ENCODE measurements at regions not wholly inside any gene's neighbourhood (a gene's known extent, or its start where the extent isn't known, plus 50 kb on each side); places are given as distances from the start of the nearest gene placed in this dataset.
A peak's percentile ranks its signal among the peaks of the same experiment; 100 is the strongest.

DNA sequence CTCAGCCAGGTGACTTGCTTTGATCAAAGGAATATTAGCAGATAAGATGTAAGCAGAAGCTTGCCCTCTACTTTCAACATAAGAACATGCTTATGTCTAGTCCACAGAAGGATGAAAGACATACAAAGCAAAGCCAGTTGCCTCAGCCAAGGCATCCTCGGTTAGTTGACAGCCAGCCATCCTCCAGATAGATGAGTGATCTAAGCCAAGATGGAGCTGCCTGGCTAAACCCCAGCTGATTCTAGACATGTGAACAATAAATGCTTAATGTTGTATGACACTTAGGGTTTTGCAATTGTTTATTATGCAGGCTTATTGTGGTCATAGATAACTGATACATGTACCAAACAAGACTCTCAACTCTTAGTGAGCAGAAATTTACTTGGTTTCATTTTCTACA, 157.6 kb upstream of the TMTC2 start:
- no peak overlapping the region for H3K4me3 ChIP-seq (ENCODE audit: low read length)
- DNase-seq (ENCODE audit: low read depth) = no peak
- no peak for TF ChIP-seq CTCF (conservative IDR thresholded peaks at IDR 0.05; ENCODE audit: low read depth, low read length)

DNA sequence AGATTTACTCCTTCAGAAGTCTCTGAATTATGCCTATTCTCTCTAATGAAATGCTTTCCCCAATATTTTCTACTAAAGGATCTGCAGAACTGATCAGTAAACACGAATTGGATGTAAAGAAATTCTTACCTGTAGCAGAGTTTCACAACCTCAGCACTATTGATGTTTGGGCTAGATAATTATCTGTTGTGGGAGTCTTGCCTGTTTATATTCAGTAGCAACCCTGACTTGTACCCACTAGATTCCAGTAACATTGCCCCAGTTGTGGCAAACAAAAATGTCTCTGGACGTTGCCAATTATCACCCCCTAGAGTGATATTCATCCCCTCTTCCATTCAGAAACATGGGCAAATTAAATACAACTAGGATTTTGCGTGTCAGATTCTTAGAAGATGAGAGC, 156.8 kb upstream of the TMTC2 start:
- DNase-seq (ENCODE audit: low read depth) = no peak
- TF ChIP-seq CTCF (conservative IDR thresholded peaks at IDR 0.05; ENCODE audit: low read depth, low read length) = no peak
- H3K4me3 ChIP-seq (ENCODE audit: low read length) = no peak overlapping the region

- no peak overlapping the region for H3K4me3 ChIP-seq (ENCODE audit: low read length)
- TF ChIP-seq CTCF (conservative IDR thresholded peaks at IDR 0.05; ENCODE audit: low read depth, low read length) = no peak
- DNase-seq (ENCODE audit: low read depth) = no peak
Observed at GRCh38 chr12:82530394-82530793, 156.3 kb upstream of the TMTC2 start.

- DNase-seq (ENCODE audit: low read depth) = no peak
- no peak overlapping the region for H3K4me3 ChIP-seq (ENCODE audit: low read length)
- no peak for TF ChIP-seq CTCF (conservative IDR thresholded peaks at IDR 0.05; ENCODE audit: low read depth, low read length)
Observed at GRCh38 chr12:82533341-82533740, 153.4 kb upstream of the TMTC2 start.

- no peak overlapping the region for H3K4me3 ChIP-seq (ENCODE audit: low read length)
- DNase-seq (ENCODE audit: low read depth) = no peak
- TF ChIP-seq CTCF (conservative IDR thresholded peaks at IDR 0.05; ENCODE audit: low read depth, low read length) = no peak
Observed at GRCh38 chr12:82537436-82537835, 149.3 kb upstream of the TMTC2 start.

GRCh38 chr12:82554529-82554928, 132.2 kb upstream of the TMTC2 start:
- peak; percentile 8 for DNase-seq (ENCODE audit: low read depth)
- TF ChIP-seq CTCF (conservative IDR thresholded peaks at IDR 0.05; ENCODE audit: low read depth, low read length) = no peak
- no peak overlapping the region for H3K4me3 ChIP-seq (ENCODE audit: low read length)

GRCh38 chr12:82555699-82556098, 131.0 kb upstream of the TMTC2 start:
- no peak overlapping the region for H3K4me3 ChIP-seq (ENCODE audit: low read length)
- no peak for TF ChIP-seq CTCF (conservative IDR thresholded peaks at IDR 0.05; ENCODE audit: low read depth, low read length)
- DNase-seq (ENCODE audit: low read depth) = peak; percentile 35

Measured in retinal pigment epithelial cell (primary cell).